HepG2 (cell line): ENCODE measurements at regions not wholly inside any gene's neighbourhood (a gene's known extent, or its start where the extent isn't known, plus 50 kb on each side); places are given as distances from the start of the nearest gene placed in this dataset.

Experiments
- ATAC-seq: fragments of 200-7000 bp; cut with Tn5 transposase; 3 replicates; pipeline ENCODE4 v1.9.1; 2020; ENCODE audit warnings: mild to moderate bottlenecking, moderate library complexity
- BruUV-seq: library from RNA; stranded (reverse); fragments of 400-500 nt; replicated peaks from 2 replicates; lab custom pipeline; 2021; lab: Mats Ljungman, UMichigan
- CTCF ChIA-PET: fragments of 300-600 bp; formaldehyde crosslinking; extraction: SDS; loops from one replicate; lab custom pipeline; 2021; ENCODE audit warnings: low total read pairs, inconsistent platforms, low intra/inter-chr PET ratio; lab: Yijun Ruan, JAX
- POLR2A ChIA-PET: fragments of 350-600 bp; sonication (Branson Sonifier 250); formaldehyde crosslinking; loops from one replicate; lab custom pipeline; 2020; ENCODE audit warnings: antibody characterized with exemption, inconsistent platforms; lab: Yijun Ruan, JAX
- DNase-seq: peaks from one replicate; pipeline ENCODE4 v3.0.0-alpha.2; 2015; ENCODE audit warnings: low spot score
- FAIRE-seq: peaks from 3 replicates; lab custom pipeline; 2011; peaks lifted over from hg19 to GRCh38; lab: Jason Lieb, UNC
- H2AFZ ChIP-seq: one replicate; pipeline ENCODE4 v1.6.1; 2011; ENCODE audit warnings: low read length, inconsistent platforms
- H3K27ac ChIP-seq: fragments of 300-600 bp; 3 replicates; pipeline ENCODE4 v1.8.0; 2011; ENCODE audit warnings: mixed run types, mild to moderate bottlenecking, mixed read lengths, low read length, inconsistent platforms; ENCODE audit not compliant: insufficient read depth; ENCODE audit errors: extremely low read length
- H3K27me3 ChIP-seq, 2 experiments: fragments of 200-600 bp in 1 of 2; 2 replicates in 1 of 2; 3 replicates in 1 of 2; pipeline versions ENCODE4 v1.6.0 to v1.8.0; 2011; ENCODE audit warnings: low read length in 2 of 2, mild to moderate bottlenecking in 2 of 2, moderate library complexity in 2 of 2, inconsistent platforms in 1 of 2; ENCODE audit not compliant: insufficient read depth in 2 of 2, control insufficient read depth in 1 of 2
- H3K36me3 ChIP-seq, 2 experiments: fragments of 200-600 bp in 1 of 2; replicated peaks in 1 of 2; 2 replicates in 1 of 2; 3 replicates in 1 of 2; pipeline versions ENCODE4 v1.5.1 to v1.8.0; 2011; ENCODE audit warnings: low read length in 2 of 2, inconsistent platforms in 1 of 2; ENCODE audit not compliant: insufficient read depth in 2 of 2, control insufficient read depth in 1 of 2
- H3K4me1 ChIP-seq: 2 replicates; pipeline ENCODE4 v1.5.1; 2012; ENCODE audit warnings: low read length, inconsistent platforms; ENCODE audit not compliant: insufficient read depth
- H3K4me2 ChIP-seq: 2 replicates; pipeline ENCODE4 v1.6.0; 2011; ENCODE audit warnings: low read depth, low read length, inconsistent platforms
- H3K4me3 ChIP-seq, 3 experiments: fragments of 200-600 bp in 1 of 3; sonication (generic), shearing (Covaris generic) in 1 of 3; replicated peaks in 1 of 3; 2 replicates each; pipeline ENCODE4 v1.5.1; 2011 to 2016; ENCODE audit warnings: low read length in 3 of 3, inconsistent platforms in 2 of 3, low read depth in 2 of 3, mild to moderate bottlenecking in 2 of 3, control low read depth in 1 of 3, mixed read lengths in 1 of 3; ENCODE audit not compliant: insufficient read depth in 1 of 3
- H3K79me2 ChIP-seq: one replicate; pipeline ENCODE4 v1.6.1; 2011; ENCODE audit warnings: low read length, inconsistent platforms; ENCODE audit not compliant: insufficient read depth
- H3K9ac ChIP-seq: 2 replicates; pipeline ENCODE4 v1.6.0; 2011; ENCODE audit warnings: mild to moderate bottlenecking, low read depth, low read length, inconsistent platforms; ENCODE audit not compliant: insufficient read depth
- H3K9me3 ChIP-seq: 2 replicates; pipeline ENCODE4 v1.5.1; 2012; ENCODE audit warnings: mild to moderate bottlenecking, low read length
- H4K20me1 ChIP-seq: 2 replicates; pipeline ENCODE4 v1.6.0; 2011; ENCODE audit warnings: inconsistent platforms, mild to moderate bottlenecking, low read length, moderate library complexity; ENCODE audit not compliant: insufficient read depth
- DNMT3B ChIP-seq: conservative IDR thresholded peaks from 2 replicates; pipeline ENCODE4 v1.6.1; 2016; ENCODE audit warnings: missing biosample characterization, control low read depth
- ESRRA ChIP-seq: sonication (generic); formaldehyde crosslinking; IDR thresholded peaks from 2 replicates; pipeline ENCODE4 v1.5.1; 2020; ENCODE audit warnings: mild to moderate bottlenecking, low read depth, missing genetic modification reagents
- FOXM1 ChIP-seq: sonication (generic); formaldehyde crosslinking; IDR thresholded peaks from 2 replicates; pipeline ENCODE4 v1.5.0; 2020; ENCODE audit warnings: missing genetic modification reagents
- KAT2B ChIP-seq: fragments of 150-350 bp; IDR thresholded peaks from 2 replicates; pipeline ENCODE4 v1.6.1; 2014; ENCODE audit warnings: low read depth, low read length, borderline replicate concordance
- KAT7 ChIP-seq: IDR thresholded peaks from 2 replicates; pipeline ENCODE4 v1.6.1; 2018; ENCODE audit warnings: borderline replicate concordance, missing compliant biosample characterization
- KMT2A ChIP-seq: sonication (generic); formaldehyde crosslinking; IDR thresholded peaks from 2 replicates; pipeline ENCODE4 v1.4.0; 2020; ENCODE audit warnings: missing genetic modification reagents
- NFAT5 ChIP-seq: sonication (generic); formaldehyde crosslinking; IDR thresholded peaks from 2 replicates; pipeline ENCODE4 v1.4.0; 2020; ENCODE audit warnings: missing genetic modification reagents
- NR1H2 ChIP-seq: sonication (generic); formaldehyde crosslinking; IDR thresholded peaks from 2 replicates; pipeline ENCODE4 v1.8.1; 2022; ENCODE audit warnings: low read depth, missing genetic modification reagents, borderline replicate concordance
- RAD51 ChIP-seq: fragments of 450-650 bp; IDR thresholded peaks from 2 replicates; pipeline ENCODE4 v1.6.1; 2016; ENCODE audit warnings: borderline replicate concordance
- RARA ChIP-seq: IDR thresholded peaks from 2 replicates; pipeline ENCODE4 v1.6.1; 2016; ENCODE audit warnings: missing genetic modification reagents, missing compliant biosample characterization
- REPIN1 ChIP-seq: sonication (generic); formaldehyde crosslinking; IDR thresholded peaks from 2 replicates; pipeline ENCODE4 v1.8.0; 2022; ENCODE audit warnings: missing genetic modification reagents, low read depth, mild to moderate bottlenecking, borderline replicate concordance
- ZBTB1 ChIP-seq: sonication (generic); formaldehyde crosslinking; IDR thresholded peaks from 2 replicates; pipeline ENCODE4 v1.4.0; 2020; ENCODE audit warnings: missing genetic modification reagents, borderline replicate concordance
- ZNF296 ChIP-seq: sonication (generic); formaldehyde crosslinking; conservative IDR thresholded peaks from 2 replicates; pipeline ENCODE4 v1.5.0; 2020; ENCODE audit warnings: mild to moderate bottlenecking, missing genetic modification reagents
- ZNF546 ChIP-seq: sonication (generic); formaldehyde crosslinking; conservative IDR thresholded peaks from 2 replicates; pipeline ENCODE4 v1.8.1; 2023; ENCODE audit warnings: mild to moderate bottlenecking, missing genetic modification reagents
- ZNF83 ChIP-seq: sonication (generic); formaldehyde crosslinking; IDR thresholded peaks from 2 replicates; pipeline ENCODE4 v1.4.0; 2020; ENCODE audit warnings: missing genetic modification reagents, mild to moderate bottlenecking, borderline replicate concordance
- ZNF841 ChIP-seq: sonication (generic); formaldehyde crosslinking; IDR thresholded peaks from 2 replicates; pipeline ENCODE4 v1.8.1; 2023; ENCODE audit warnings: missing genetic modification reagents, borderline replicate concordance
- ZNF850 ChIP-seq: sonication (generic); formaldehyde crosslinking; conservative IDR thresholded peaks from 2 replicates; pipeline ENCODE4 v1.9.0; 2021; ENCODE audit warnings: mild to moderate bottlenecking, missing genetic modification reagents
- WGBS: methylation state at CpG from one replicate; pipeline ENCODE4 v1.1.6; 2017; ENCODE audit warnings: low lambda C conversion rate; 5-methylcytosine and 5-hydroxymethylcytosine counted together
- in situ Hi-C: cut with HindIII; loops from 2 replicates; pipeline ENCODE4 v1.10.0; 2017; ENCODE audit warnings: low pct_unique_long_range_greater_than_20kb; ENCODE audit not compliant: extremely low pct_ligation_motif_present
- intact Hi-C: fragments of 100-400 bp; cut with micrococcal nuclease; formaldehyde crosslinking; loops from one replicate; pipeline ENCODE4 v1.10.0; 2022; ENCODE audit not compliant: unreplicated experiment

- TF ChIP-seq ZNF83 (CRISPR knock-in tag) (no peak), RAD51 (no peak), ZBTB1 (no peak), FOXM1 (CRISPR knock-in tag) (no peak), ZNF296 (CRISPR knock-in tag) (no peak), ZNF546 (CRISPR knock-in tag) (no peak), NR1H2 (CRISPR knock-in tag) (no peak), ZNF850 (CRISPR knock-in tag) (no peak), ZNF841 (no peak), REPIN1 (CRISPR knock-in tag) (no peak)
- BruUV-seq, result no TSS peak
- H3K4me3 ChIP-seq, result no peak overlapping the region
- H3K9me3 ChIP-seq, result peaks cover 95% of the 10 kb centered on the region
- H3K4me1 ChIP-seq, result no peaks in the 10 kb centered on the region
- no peaks in the 10 kb centered on the region for H4K20me1 ChIP-seq
- intact Hi-C loops (no loop called here), in situ Hi-C loops (no loop called here)
- H3K79me2 ChIP-seq, result no peaks in the 10 kb centered on the region
- no peak for FAIRE-seq
- no peaks in the 10 kb centered on the region; a peak in 1 of 5 replicates for H3K27me3 ChIP-seq
- no peak overlapping the region for H3K9ac ChIP-seq
- no peak overlapping the region for H3K27ac ChIP-seq
- ATAC-seq, result no peak
- no peak overlapping the region for H2AFZ ChIP-seq
- WGBS, result 7% methylated on average over 5 of the region's 5 CpGs
- POLR2A ChIA-PET, result no interaction called here
- H3K4me2 ChIP-seq, result no peak overlapping the region
- no peak for DNase-seq
- no peaks in the 10 kb centered on the region for H3K36me3 ChIP-seq
- CTCF ChIA-PET, result no interaction called here
Observed at GRCh38 chr4:14025111-14025510, 397.6 kb upstream of the BOD1L1 start.

DNA sequence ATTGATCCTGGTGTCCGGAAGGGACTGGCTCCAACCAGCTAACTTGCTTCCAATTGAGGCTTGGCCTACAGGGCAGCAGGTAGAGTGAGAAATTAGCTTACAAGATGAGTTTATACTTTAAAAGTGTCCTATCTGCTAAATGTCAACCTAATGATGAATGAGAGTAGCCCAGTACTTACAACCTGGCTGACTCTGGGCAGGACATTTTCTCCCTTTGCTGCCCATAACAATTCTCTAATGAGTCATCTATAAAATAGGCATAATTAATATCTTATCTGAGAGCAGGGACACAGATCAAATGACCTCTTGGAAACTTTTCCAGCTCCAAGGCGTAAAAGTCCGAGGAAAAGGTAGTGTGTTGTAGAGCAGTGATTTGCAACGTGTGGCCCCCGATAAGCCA is 398.4 kb upstream of the BOD1L1 start:
- H2AFZ ChIP-seq, result no peak overlapping the region
- no peaks in the 10 kb centered on the region for H3K79me2 ChIP-seq
- H3K4me3 ChIP-seq, result no peak overlapping the region
- ChIA-PET POLR2A (no interaction called here), CTCF (no interaction called here)
- peaks cover 94% of the 10 kb centered on the region for H3K9me3 ChIP-seq
- no peak overlapping the region for H3K9ac ChIP-seq
- intact Hi-C loops, result no loop called here
- FAIRE-seq (no peak), DNase-seq (no peak), ATAC-seq (no peak)
- H3K27ac ChIP-seq, result no peak overlapping the region
- H4K20me1 ChIP-seq, result no peaks in the 10 kb centered on the region
- in situ Hi-C loops, result no loop called here
- H3K27me3 ChIP-seq, result no peaks in the 10 kb centered on the region; a peak in 1 of 5 replicates
- WGBS, result 70% methylated on average over 5 of the region's 5 CpGs
- no peak overlapping the region for H3K4me2 ChIP-seq
- H3K4me1 ChIP-seq, result no peaks in the 10 kb centered on the region
- no TSS peak for BruUV-seq
- no peaks in the 10 kb centered on the region for H3K36me3 ChIP-seq
- TF ChIP-seq NFAT5, result no peak
- TF ChIP-seq KMT2A, result no peak
- TF ChIP-seq KAT7 (CRISPR knock-in tag), result no peak
- TF ChIP-seq RARA (CRISPR knock-in tag), result no peak
- TF ChIP-seq ESRRA (CRISPR knock-in tag), result no peak
- no peak for TF ChIP-seq DNMT3B (CRISPR knock-in tag)
- TF ChIP-seq KAT2B, result no peak
